HS-5 (cell line): ENCODE measurements at regions not wholly inside any gene's neighbourhood (a gene's known extent, or its start where the extent isn't known, plus 50 kb on each side); places are given as distances from the start of the nearest gene placed in this dataset.
A peak's percentile ranks its signal among the peaks of the same experiment; 100 is the strongest.

Source experiments
- DNase-seq: peaks from one replicate; pipeline ENCODE4 v3.0.0-alpha.2; 2012; ENCODE audit warnings: low read depth

DNA sequence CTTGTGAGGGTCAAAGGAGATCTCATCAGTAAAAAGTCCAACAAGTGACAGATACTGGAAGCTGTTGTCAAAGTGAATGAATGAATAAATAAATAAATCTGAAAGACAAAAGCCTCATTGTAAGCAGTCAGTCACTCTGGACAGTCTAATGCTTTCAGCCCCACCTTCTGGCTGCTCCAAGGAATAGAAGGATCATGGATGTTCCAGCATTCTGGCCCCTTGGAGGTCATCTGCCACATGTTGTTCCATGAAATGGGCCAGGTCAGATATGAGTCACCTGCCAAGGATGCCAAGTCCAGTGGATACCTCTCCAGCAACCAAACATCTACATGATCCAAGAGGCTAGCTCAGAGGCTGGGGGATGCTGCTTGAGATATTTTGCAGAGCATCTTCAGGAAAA lies 185.6 kb downstream of the BMP7 start:
- DNase-seq, result peak; percentile 32

DNA sequence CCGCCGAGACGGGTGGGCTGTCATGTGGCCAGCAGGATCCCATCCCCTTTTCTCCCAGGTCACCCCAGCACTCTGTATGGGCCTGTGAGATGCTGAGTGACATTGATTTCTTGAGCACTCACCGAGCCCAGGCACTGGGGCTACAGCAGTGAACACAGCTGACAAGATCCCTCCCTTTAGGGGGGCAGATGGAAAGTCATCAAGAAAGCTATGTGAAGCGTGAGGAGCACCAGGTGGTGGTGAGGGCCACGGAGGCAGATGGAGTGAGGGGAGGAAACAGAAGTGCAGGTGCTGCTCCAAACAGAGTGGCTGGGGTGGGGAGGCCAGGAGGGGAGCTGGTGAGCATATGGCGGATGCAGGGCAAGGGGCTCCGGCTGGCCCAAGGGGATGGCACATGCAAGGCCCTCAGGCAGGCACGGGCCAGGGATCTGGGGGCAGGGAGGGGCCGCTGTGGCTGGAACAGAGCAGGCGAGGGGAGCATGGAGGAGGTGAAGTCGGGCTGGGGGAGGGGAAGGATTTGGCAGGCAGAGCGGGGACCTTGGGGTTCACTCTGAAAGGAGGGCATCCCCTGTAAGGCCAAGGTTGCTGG lies 184.0 kb downstream of the BMP7 start:
- no peak for DNase-seq

DNA sequence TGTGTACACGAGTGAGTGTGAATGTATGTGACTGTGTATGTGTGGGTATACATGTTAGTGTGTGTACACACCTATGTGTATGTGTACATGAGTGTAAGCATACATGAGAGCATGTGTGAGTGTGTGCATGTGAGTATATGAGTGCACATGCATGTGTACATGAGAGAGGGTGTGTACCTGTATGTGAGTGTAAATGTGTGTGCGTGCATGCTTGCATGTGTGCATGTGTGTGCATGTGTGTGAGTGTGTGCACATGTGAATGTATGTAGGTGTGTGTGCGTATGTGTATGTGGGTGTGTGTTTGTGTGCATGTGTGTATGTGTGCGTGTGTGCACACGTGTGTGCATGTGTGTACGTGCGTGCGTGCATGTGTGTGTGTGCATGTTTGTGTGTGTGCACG lies 183.4 kb downstream of the BMP7 start:
- no peak for DNase-seq

DNA sequence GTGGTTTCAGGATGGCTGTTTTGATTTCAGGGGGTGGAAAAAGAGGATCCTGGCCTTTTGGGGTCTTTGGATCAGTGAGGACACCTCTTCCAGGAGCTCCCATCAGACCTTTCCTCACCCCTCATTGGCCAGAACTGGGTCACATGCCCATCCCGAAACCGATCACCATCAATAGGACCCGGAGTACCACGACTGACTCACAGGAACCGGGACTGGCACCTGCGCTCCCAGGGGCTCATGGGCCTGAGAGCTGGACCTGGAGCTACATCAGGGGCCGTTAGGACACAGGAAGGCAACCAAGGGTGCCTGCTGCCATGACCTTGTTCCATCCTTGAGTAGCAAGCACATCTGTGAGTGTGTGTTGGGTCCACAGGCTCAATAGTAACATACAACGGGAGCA lies 180.4 kb downstream of the BMP7 start:
- no peak for DNase-seq

DNA sequence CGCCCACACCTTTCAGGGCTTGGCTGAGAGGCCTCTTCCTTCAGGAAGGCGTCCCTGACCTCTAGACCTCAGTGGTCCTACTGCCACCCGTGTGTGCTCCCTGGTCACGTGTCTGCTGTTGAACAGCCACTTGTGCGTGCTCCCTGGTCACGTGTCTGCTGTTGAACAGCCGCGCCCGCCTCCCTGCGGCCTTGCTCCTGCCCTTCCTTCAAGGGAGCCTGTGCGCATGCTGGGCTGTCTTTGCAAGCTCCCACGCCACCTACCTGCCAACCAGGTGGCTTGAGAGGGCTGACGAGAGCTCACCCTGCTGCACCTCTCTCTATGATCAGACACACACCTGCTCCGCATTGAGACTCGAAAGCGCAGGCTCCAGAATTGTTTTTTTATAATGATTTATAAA lies 179.3 kb downstream of the BMP7 start:
- no peak for DNase-seq

DNA sequence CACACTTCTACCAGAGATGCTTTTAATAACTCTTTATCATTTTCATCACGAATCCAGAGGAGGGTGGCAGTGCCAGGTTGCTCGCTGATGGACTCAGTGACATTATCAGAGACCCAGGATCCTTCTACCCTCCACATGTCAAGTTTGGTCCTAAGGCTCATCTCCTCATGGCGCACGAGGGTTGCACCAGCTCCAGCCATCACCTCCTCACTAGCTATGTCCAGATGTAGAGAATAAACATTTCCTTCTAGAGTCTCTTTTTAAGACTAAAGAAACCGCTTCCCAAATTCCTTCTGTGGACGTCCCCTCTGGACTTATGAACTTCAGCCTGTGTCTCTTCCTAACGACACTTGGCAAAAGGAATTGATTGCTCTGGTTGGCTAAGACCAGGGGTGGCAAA lies 178.7 kb downstream of the BMP7 start:
- no peak for DNase-seq

DNA sequence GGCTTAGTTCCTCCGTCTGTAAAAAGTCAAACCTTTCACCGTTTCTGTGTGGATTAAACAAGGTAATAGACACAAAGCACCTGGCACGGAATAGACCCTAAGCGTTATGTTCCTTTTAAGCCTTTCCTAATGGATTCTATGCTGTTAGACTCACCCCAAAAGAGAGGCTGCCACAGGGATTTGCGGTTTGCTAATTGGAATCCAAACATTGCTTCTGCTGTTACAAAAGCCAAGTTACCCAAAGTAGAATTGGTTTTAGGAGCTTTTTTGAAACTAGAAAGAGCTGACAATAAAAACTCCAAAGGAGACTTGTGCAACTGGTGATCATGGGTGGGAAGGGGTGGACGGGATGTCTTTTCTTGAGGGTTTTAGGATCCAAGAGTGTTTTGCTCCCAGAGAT lies 178.0 kb downstream of the BMP7 start:
- DNase-seq, result no peak

DNA sequence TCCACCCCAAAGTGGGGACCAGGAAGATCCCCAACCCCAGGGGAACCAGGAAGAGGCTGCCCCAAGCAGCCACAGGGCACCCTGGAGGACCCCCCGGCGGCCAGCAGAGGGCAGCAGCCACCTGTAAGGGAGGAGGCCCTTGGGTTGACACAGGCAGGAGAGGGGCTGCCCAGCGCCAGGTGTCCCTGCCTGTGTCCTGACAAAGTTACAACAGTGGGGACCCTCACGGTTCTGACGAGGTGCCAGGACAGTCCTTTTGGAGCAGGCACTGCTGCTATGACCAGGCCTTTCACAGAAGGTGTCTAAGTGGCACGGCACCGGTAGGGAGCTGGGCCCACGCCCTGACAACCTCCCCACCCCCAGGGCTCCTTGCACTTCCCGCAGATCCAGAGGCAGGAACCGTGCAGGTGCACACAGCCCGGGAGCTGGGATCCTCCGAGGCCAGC lies 176.7 kb downstream of the BMP7 start:
- DNase-seq, result no peak

DNA sequence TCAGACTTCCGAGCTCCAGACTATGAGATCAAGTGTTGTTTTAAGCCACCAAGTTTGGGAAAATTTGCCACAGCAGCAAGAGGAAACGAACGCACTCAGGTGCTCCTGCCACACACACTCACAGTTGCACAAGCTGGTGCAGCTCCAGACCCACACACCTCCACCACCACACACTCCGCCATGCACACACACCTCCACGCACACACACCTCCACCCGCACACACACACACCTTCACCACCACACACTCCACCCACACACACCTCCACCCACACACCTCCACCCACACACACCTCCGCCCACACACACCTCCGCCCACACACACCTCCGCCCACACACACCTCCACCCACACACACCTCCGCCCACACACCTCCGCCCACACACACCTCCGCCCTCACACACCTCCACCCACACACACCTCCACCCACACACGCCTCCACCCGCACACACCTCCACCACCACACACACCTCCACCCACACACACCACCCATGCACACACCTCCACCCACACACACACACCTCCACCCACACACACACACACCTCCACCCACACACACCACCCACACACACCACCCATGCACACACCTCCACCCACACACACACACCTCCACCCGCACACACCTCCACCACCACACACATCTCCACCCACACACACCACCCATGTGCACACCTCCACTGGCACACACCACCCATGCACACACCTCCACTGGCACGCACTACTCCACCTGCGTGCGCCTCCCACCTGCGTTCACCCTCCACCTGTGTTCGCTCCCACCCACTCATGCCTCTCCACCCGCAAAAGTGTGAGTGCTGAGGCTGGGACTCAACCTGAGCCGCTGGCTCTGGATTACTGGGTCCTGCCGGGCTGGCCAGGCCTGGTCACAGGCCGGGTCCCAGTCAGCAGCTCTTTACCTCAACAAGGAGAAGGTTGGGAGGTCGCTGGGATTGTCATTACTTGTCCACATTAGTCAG lies 175.6 kb downstream of the BMP7 start:
- no peak for DNase-seq

DNA sequence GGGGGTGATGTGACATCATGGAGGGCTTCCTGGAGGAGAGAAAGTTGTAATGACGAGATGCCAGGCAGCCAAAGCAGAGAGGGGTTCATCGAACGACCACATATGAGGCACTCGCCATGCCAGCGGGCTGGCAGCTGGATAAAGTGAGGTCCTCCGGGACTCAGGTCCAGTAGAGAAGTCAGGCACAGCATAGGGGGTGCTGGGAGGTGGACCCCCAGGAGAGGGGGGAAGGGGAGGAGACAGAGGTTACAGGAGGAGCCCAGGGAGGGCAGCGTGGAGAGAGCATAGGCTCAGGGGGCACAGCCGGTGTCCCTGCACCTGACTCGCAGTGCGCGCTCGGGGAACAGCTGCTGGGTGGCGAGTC lies 174.7 kb downstream of the BMP7 start:
- DNase-seq, result no peak

DNA sequence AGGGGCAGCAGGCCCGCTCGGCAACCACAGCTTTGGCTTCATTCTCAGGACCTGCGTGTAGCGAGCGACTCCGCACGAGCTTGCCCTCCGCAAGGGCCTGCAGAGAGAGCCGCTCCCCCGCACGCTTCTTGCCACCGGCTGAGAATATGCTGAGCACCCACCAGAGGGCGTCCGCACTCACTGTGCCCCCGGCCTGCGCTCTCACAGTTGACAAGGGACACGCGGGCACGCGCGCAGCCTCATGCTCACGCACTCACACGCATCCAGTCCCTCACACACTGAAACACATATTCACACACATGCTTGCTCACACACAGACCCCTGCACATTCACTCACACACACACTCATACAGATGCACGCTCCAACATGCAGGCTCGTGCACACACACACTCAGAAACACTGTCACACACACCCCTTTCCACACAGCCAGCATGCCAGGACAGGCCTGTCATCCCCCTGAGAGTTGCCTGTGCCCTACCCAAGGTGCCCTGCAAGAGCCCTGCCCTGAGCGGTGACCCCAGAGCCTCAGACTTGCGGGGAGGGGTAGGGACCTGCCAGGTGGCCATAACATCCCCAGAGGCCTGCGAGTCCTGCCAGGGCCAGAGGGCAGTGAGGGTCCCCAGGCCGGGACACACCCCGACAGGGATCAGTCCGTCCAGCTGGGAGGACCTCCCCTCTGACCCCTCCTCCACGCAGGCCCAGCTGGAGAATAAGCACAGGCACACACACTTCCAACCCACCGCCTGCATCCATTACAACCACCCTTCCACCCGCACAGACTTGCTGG lies 174.1 kb downstream of the BMP7 start:
- no peak for DNase-seq

DNA sequence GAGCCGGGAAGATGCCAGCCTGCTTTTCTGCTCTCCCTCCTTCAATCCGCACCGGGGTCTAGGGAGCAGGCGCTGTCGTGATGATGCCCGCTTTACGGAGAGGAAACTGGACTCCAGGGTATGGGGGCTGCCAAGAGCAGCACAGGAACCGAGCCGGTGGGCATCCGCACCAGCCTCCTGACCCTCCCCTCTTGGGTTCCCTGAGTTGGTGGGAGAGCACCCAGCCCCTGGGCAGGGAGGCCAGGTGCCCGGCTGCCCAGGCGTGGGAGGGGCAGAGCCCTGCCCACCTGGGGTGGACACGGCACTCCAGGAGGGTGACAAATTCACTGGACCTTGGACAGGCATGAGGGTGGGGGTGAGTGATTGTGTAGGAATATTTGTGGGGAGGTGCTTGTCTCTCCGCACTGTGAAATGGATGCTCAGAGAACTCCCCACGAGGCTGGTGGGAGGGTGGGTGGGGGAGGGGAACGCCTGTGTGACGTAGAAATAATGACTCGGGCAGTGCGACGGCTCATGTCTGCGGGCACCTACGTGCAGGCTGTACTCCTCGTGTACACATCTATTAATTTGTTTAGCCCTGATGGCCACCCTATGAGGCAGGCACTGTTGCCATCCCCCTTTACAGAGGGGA lies 173.4 kb downstream of the BMP7 start:
- no peak for DNase-seq

DNA sequence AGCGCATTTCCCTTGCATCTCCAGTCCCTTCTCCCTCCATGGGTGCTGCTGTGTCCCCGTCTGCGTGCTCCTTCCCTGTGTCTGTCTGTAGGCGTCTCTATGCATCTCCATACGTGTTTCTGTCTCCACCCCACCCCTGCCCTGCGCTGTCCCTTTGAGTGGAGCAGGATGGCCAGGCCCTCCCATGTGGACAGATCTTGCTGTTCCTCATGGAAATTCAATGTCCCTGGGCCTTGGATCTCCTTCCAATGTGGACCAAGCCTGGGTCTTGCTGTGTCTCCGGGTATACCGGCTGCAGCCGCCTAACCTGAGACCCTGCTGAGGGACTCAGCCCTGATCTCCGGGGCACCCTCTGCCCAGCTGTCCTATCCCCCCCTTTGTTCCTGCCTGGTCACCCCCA lies 172.7 kb downstream of the BMP7 start:
- DNase-seq, result no peak

DNA sequence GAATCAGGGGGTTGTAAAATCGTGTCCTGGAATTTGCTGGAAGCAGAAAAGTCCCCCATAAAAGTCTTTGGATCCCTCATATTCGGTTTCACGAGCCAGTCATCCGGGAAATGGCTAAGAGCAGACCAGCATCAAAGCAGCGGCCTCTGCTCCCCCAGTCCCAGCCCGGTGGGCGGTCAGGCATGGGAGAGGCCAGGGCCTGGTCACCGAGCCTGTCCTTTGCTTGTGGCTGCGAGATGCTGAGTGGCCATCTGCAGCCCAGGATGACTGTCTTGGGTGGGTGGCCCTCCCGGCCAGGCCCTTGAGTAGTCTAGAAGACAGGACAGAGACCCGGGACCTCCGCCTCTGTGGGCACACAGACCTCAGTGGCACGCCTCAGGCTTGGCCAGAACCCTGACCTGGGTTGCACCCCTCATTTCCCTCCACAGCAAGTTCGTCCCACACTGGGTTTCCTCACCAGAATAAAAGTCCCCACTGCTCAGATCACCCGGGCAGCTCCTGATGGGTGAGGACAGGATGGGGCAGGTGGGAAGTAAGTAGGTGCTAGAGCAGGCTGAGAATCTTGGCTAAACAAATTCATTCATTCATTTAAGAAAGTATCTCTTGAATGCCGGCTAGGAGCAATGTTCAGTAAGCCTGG lies 172.1 kb downstream of the BMP7 start:
- DNase-seq, result no peak

DNA sequence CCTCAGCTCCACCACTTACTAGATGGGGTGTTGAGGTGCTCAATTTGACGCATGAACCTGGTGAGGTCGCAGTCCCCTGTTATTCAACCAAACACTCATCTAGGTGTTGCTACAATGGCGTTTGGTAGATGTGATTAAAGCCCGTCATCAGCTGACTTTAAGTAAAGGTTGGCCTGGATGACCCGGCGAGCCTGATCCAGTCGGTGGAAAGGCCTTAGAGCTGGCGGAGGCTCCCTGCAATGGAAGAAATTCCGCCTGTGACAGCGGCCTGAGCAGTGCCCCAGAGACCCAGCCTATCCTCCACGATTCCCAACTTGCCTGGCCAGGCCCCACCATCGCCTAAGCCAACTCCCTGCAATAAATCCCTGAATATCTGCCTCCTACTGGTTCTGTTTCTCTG lies 171.4 kb downstream of the BMP7 start:
- no peak for DNase-seq

DNA sequence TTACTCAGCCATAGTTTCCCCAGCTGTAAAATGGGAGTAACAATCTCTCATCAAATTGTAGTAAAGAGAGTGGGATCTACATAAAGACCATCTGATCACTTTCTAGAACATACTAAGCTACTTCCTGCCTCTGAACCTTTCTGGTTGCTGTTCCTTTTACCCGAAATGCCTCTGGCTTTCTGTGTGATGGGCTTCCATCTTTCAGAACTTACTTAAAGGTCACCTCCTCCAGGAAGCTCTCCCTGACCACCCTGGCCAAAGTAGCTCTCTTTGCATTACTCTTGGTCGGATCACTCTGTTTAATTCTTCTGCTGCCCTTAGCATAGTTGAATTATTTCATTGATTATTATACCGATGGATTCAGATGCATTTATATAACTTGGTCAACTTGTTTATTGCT lies 171.0 kb downstream of the BMP7 start:
- DNase-seq, result no peak

DNA sequence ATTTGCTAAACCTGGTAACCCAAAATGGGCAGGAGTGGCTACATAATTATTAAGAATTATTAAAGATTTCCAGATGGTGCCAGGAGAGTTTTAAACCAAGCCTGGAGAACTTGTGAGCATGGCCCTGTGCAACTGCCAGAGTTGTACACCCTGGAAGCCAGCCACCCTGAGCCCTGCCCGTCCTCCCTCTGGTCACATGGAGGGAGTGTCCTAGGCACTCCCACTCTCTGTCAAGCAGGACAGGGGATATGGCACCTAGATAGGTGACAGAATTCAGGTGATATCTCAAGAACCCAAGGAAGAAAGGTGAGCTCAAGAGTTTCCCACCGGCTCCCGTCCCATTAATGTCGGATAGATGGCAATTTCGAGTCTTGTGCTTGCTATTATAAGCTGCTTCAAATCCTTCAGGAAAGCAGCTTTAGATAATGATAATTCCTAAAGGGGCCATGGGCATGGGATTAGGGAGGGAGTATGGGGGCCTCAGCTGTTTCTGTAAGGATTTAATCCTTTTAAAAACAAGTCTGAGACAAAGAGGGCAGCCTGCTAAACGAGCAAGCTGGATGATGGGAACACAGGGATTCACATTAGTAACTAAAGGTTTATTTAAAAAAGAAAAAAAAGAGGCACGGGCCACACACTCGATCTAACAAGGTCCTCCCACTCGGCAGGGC lies 169.1 kb downstream of the BMP7 start:
- DNase-seq, result no peak

DNA sequence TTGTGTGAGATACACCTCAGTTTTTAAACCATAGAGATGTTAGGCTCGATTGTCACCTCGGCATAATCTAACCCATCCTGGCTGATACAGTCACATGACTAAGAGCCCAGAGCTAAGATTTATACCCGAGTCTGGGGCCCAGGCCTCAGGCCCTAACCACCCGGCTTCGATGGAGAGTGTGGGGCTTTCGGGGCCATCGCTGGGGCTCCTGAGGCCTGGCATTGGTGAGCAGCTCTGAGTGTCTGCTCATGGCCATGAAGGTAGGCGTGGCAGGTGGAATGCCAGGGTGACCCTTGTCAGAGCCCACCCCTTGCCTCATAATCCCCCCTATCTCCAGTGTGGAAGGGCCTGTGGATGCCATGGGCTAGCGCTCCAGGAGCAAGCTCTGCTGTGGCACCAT lies 164.3 kb downstream of the BMP7 start:
- no peak for DNase-seq

DNA sequence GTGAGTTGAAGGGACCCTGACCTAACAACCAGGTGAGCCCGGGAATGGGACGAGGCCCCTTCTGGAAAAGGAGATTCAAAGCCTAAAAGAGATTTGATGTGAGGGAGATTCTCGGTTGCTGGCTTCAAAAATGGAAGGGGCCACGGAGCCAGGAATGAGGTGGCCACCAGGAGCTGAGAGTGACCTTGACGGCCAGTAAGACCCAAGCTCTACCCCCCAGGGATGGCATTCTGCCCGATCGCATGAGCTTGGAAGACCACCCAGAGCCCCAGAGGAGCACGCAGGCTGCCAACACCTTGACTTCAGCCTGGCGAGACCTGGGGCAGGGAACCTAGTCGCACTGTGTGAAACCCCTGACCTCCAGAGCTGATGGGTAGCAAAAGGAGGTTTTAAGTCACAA lies 163.9 kb downstream of the BMP7 start:
- DNase-seq, result no peak

DNA sequence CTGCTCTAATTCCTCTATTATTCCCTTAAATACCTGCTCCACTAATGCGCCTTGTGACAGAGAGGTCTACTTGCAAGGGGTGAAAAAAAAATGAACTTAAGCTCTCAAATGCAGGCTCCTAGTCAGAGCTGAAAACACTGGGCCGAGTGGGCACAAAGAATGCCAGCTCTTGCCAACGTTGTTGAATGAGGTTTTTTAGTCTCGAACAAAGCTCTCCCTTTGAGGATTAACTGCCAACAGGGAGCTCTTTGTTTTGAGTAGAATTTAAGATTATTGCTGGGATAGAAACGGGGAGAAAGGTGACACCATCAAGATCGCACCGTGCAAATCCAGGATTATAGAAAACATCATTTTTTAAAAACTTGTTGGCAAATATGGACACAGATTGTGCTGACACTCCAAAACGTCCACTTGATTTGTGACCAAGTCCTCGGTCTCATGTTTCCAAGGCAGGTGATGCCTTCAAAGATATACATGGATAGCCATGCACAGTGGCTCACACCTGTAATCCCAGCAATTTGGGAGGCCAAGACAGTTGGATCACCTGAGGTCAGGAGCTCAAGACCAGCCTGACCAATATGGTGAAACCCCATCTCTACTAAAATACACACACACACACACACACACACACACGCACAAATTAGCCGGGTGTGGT lies 163.2 kb downstream of the BMP7 start:
- no peak for DNase-seq

DNA sequence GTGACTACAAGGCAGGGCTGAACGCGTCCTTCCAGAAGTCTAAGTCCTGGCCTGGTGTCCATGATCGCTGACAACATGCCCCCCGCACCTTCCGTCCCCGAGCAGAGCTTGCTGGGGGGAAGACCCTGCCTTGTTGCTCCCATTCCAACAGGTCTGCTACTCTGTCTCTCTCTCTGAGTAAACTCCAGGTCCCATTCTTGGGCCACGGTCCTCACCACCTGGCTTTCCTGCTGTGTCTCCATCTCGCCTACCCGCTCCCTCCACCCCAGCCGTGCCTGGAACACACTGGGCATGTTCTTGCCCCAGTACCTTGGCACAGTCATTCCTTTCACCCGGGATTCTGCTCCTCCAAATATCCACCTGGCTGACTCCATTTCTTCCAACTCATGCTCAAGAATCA lies 162.3 kb downstream of the BMP7 start:
- no peak for DNase-seq
